ENCODE measurements at regions not wholly inside any gene's neighbourhood (a gene's known extent, or its start where the extent isn't known, plus 50 kb on each side); places are given as distances from the start of the nearest gene placed in this dataset.

- Histone ChIP-seq H4K20me1 (ENCODE audit: insufficient read depth) (no peaks in the 10 kb centered on the region), H2AFZ (ENCODE audit: low read depth, low read length) (no peak overlapping the region), H3K27ac (ENCODE audit: low read length) (peak overlapping the region; percentile 82), H3K36me3 (ENCODE audit: insufficient read depth, low read length) (no peaks in the 10 kb centered on the region), H3K27me3 (ENCODE audit: insufficient read depth, low read depth, low read length) (no peaks in the 10 kb centered on the region), H3K79me2 (replicated peaks; ENCODE audit: insufficient read depth, low read length) (no peaks in the 10 kb centered on the region), H3F3A (ENCODE audit: insufficient read depth, low read length, poor library complexity, severe bottlenecking) (no peaks in the 10 kb centered on the region), H3K9ac (ENCODE audit: low read length) (peak overlapping the region; percentile 61), H3K4me3 (ENCODE audit: low read length) (no peak overlapping the region), H3K9me2 (ENCODE audit: insufficient read depth, low read length) (no peaks in the 10 kb centered on the region), H3K9me3 (ENCODE audit: low read length) (no peaks in the 10 kb centered on the region), H3K4me2 (ENCODE audit: low read length) (no peak overlapping the region)
- TF ChIP-seq EP300 (conservative IDR thresholded peaks at IDR 0.05; ENCODE audit: poor library complexity, severe bottlenecking) (no peak), TAF1 (IDR thresholded peaks at IDR 0.05; ENCODE audit: low read depth) (no peak), REST (IDR thresholded peaks at IDR 0.05; ENCODE audit: borderline replicate concordance) (peak; percentile 5)
These were observed 231.0 kb upstream of the MVB12B start for GRCh38 chr9:126095546-126096190.

GRCh38 chr9:126096340-126096739 is 230.3 kb upstream of the MVB12B start:
- Histone ChIP-seq H3K9me2 (ENCODE audit: insufficient read depth, low read length) (no peaks in the 10 kb centered on the region), H3K27ac (ENCODE audit: low read length) (peak overlapping the region; percentile 82), H2AFZ (ENCODE audit: low read depth, low read length) (no peak overlapping the region), H3K27me3 (ENCODE audit: insufficient read depth, low read depth, low read length) (no peaks in the 10 kb centered on the region), H3F3A (ENCODE audit: insufficient read depth, low read length, poor library complexity, severe bottlenecking) (no peaks in the 10 kb centered on the region), H3K9me3 (ENCODE audit: low read length) (no peaks in the 10 kb centered on the region), H3K79me2 (replicated peaks; ENCODE audit: insufficient read depth, low read length) (no peaks in the 10 kb centered on the region), H3K4me2 (ENCODE audit: low read length) (peak overlapping the region; percentile 33), H4K20me1 (ENCODE audit: insufficient read depth) (no peaks in the 10 kb centered on the region), H3K36me3 (ENCODE audit: insufficient read depth, low read length) (no peaks in the 10 kb centered on the region), H3K4me3 (ENCODE audit: low read length) (peak overlapping the region; percentile 41), H3K9ac (ENCODE audit: low read length) (peak overlapping the region; percentile 61)
- TF ChIP-seq REST (IDR thresholded peaks at IDR 0.05; ENCODE audit: borderline replicate concordance) = no peak
- TF ChIP-seq CTCF (IDR thresholded peaks at IDR 0.05; ENCODE audit: poor library complexity, severe bottlenecking) = peak; percentile 23
- peak; percentile 53 for TF ChIP-seq RAD21 (conservative IDR thresholded peaks at IDR 0.05)
- no peak for TF ChIP-seq POLR2AphosphoS5 (IDR thresholded peaks at IDR 0.05)
- TF ChIP-seq SMC3 (conservative IDR thresholded peaks at IDR 0.05; ENCODE audit: poor library complexity) = peak; percentile 30
- no peak for TF ChIP-seq MXI1 (conservative IDR thresholded peaks at IDR 0.05; ENCODE audit: poor library complexity, severe bottlenecking)
- TF ChIP-seq EP300 (conservative IDR thresholded peaks at IDR 0.05; ENCODE audit: poor library complexity, severe bottlenecking) = peak; percentile 25
- no peak for TF ChIP-seq EZH2 (IDR thresholded peaks at IDR 0.05; ENCODE audit: borderline replicate concordance, insufficient read depth, low read length, poor library complexity, severe bottlenecking)
- no peak for TF ChIP-seq TAF1 (IDR thresholded peaks at IDR 0.05; ENCODE audit: low read depth)
